ENCODE measurements at regions not wholly inside any gene's neighbourhood (a gene's known extent, or its start where the extent isn't known, plus 50 kb on each side); places are given as distances from the start of the nearest gene placed in this dataset.

- TF ChIP-seq CTCF (IDR thresholded peaks at IDR 0.05) (no peak), POLR2AphosphoS5 (IDR thresholded peaks at IDR 0.05) (no peak), POLR2A (IDR thresholded peaks at IDR 0.05) (no peak)
- intact Hi-C loops (cut with DNase I; ENCODE audit: low total_unique reads) = loop anchor here (10.0 kb wide), 1 partner anchor 854 kb away; the partner anchor contains the start of genes MECR and PTPRU
- no peak for DNase-seq (ENCODE audit: low spot score in 2 of 2)
- H3K36me3 ChIP-seq = no peaks in the 10 kb centered on the region
- H3K4me3 ChIP-seq = no peak overlapping the region
- H3K27me3 ChIP-seq = peaks cover 0 to 7% of the 10 kb centered on the region in 2 donors
- H3K9me3 ChIP-seq = peaks cover 24 to 25% of the 10 kb centered on the region in 2 donors
- H3K27ac ChIP-seq = no peak overlapping the region
- peaks cover 0 to 4% of the 10 kb centered on the region in 2 donors for H3K4me1 ChIP-seq
Measured at GRCh38 chr1:30088594-30088993, 634.8 kb downstream of the MATN1 start.

- intact Hi-C loops (cut with DNase I; ENCODE audit: low total_unique reads) = loop anchor here (10.0 kb wide), 1 partner anchor 853 kb away; the partner anchor contains the start of genes MECR and PTPRU
- H3K27me3 ChIP-seq = peaks cover 0 to 7% of the 10 kb centered on the region in 2 donors
Measured at GRCh38 chr1:30087465-30087864, 635.9 kb downstream of the MATN1 start.

GRCh38 chr1:30085811-30086770 lies 637.3 kb downstream of the MATN1 start:
- DNase-seq (ENCODE audit: low spot score in 2 of 2) = no peak
- intact Hi-C loops (cut with DNase I; ENCODE audit: low total_unique reads) = loop anchor here (10.0 kb wide), 1 partner anchor 851 kb away; the partner anchor contains the start of genes MECR and PTPRU
- Histone ChIP-seq H3K36me3 (no peaks in the 10 kb centered on the region), H3K27ac (no peak overlapping the region), H3K27me3 (peaks cover 0 to 7% of the 10 kb centered on the region in 2 donors), H3K9me3 (peaks cover 0 to under 1% of the 10 kb centered on the region in 2 donors), H3K4me3 (peak overlapping the region in 1 of 3 donors; percentile 55), H3K4me1 (peaks cover 0 to 4% of the 10 kb centered on the region in 2 donors)
- peak in 2 of 3 donors; percentile 30 to 36 for TF ChIP-seq CTCF (IDR thresholded peaks at IDR 0.05)
- TF ChIP-seq POLR2AphosphoS5 (IDR thresholded peaks at IDR 0.05) = no peak

More at GRCh38 chr1:30087465-30087864, 635.9 kb downstream of the MATN1 start:
- TF ChIP-seq CTCF (IDR thresholded peaks at IDR 0.05) (no peak), POLR2AphosphoS5 (IDR thresholded peaks at IDR 0.05) (no peak), POLR2A (IDR thresholded peaks at IDR 0.05) (no peak)
- Histone ChIP-seq H3K36me3 (no peaks in the 10 kb centered on the region), H3K27ac (no peak overlapping the region), H3K4me3 (no peak overlapping the region), H3K4me1 (peaks cover 0 to 4% of the 10 kb centered on the region in 2 donors), H3K9me3 (peaks cover 13 to 14% of the 10 kb centered on the region in 2 donors)
- DNase-seq (ENCODE audit: low spot score in 2 of 2) = no peak

- Histone ChIP-seq H3K4me3 (no peak overlapping the region), H3K4me1 (peaks cover 0 to 4% of the 10 kb centered on the region in 2 donors), H3K27ac (peak overlapping the region in 1 of 2 donors; percentile 12), H3K36me3 (no peaks in the 10 kb centered on the region), H3K9me3 (no peaks in the 10 kb centered on the region), H3K27me3 (peaks cover 0 to 4% of the 10 kb centered on the region in 2 donors)
- DNase-seq (ENCODE audit: low spot score in 2 of 2) = no peak
- intact Hi-C loops (cut with DNase I; ENCODE audit: low total_unique reads) = loop anchor here (10.0 kb wide), 1 partner anchor 850 kb away; the partner anchor contains the start of genes MECR and PTPRU
- TF ChIP-seq POLR2A (IDR thresholded peaks at IDR 0.05) (no peak), POLR2AphosphoS5 (IDR thresholded peaks at IDR 0.05) (no peak), CTCF (IDR thresholded peaks at IDR 0.05) (no peak)
Measured at GRCh38 chr1:30084909-30085571, 638.3 kb downstream of the MATN1 start.
